Duodenal mucosa (tissue), 2 donors: ENCODE measurements at regions not wholly inside any gene's neighbourhood (a gene's known extent, or its start where the extent isn't known, plus 50 kb on each side); places are given as distances from the start of the nearest gene placed in this dataset.

Source experiments
- H3K27ac ChIP-seq: one replicate; pipeline ENCODE4 v1.7.0; 2013; ENCODE audit warnings: low read depth, low read length
- H3K27me3 ChIP-seq, 2 donors: one replicate each; pipeline ENCODE4 v1.7.0; 2013; ENCODE audit warnings: low read length in 2 of 2, control low read depth in 1 of 2; ENCODE audit not compliant: insufficient read depth in 2 of 2, control insufficient read depth in 1 of 2
- H3K36me3 ChIP-seq, 2 donors: one replicate each; pipeline ENCODE4 v1.7.0; 2013; ENCODE audit warnings: low read length in 2 of 2, control low read depth in 1 of 2; ENCODE audit not compliant: insufficient read depth in 2 of 2, control insufficient read depth in 1 of 2
- H3K4me1 ChIP-seq, 2 donors: one replicate each; pipeline ENCODE4 v1.7.0; 2013; ENCODE audit warnings: low read length in 2 of 2, control low read depth in 1 of 2; ENCODE audit not compliant: insufficient read depth in 2 of 2, control insufficient read depth in 1 of 2
- H3K4me3 ChIP-seq, 2 donors: one replicate each; pipeline ENCODE4 v1.7.0; 2013; ENCODE audit warnings: low read length in 2 of 2, low read depth in 1 of 2
- H3K9ac ChIP-seq, 2 donors: one replicate each; pipeline ENCODE4 v1.7.0; 2013; ENCODE audit warnings: low read length in 2 of 2, low read depth in 1 of 2
- H3K9me3 ChIP-seq, 2 donors: one replicate each; pipeline ENCODE4 v1.7.0; 2013; ENCODE audit warnings: low read length in 2 of 2, control low read depth in 1 of 2; ENCODE audit not compliant: control insufficient read depth in 1 of 2

DNA sequence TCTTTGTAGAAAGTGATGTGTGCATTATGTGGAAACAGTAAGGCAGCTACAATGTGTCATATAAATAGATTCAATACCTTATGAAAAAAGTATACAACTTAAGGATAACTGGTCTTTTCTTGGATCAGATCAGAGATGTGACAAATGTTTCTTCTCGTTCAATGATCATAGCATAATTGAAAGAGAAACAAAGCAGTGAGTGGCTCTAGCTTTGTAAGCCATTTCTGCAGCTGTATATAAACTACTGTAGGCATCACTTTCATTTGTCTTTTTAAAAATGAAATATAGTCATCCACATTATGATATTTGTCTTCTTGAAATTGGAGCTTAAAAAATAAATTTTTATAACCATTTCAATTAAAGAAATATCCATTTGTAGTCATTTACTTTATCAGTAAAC lies 63.8 kb upstream of the LMO3 start:
- Histone ChIP-seq H3K27me3 (no peaks in the 10 kb centered on the region), H3K4me3 (no peak overlapping the region), H3K4me1 (no peaks in the 10 kb centered on the region), H3K9me3 (no peaks in the 10 kb centered on the region), H3K36me3 (no peaks in the 10 kb centered on the region), H3K27ac (no peak overlapping the region), H3K9ac (no peak overlapping the region)

DNA sequence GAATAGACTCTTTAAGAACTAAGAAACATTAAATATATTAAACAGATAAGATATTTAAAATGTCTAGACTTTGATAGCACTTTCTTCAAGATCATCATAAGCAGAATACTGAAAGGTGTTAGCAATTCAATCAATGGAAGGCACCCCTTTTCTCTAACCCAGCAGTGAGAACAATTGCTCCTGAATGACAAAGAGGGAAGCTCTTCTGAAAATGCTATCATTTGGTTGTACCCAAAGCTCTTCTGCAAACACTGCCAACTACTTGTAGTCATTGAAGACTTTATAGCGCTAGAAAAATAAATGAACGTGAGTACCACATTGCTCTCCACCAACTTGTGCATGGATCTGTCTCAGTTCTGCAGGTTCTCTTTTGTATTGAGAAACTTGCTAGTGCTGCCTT lies 62.2 kb upstream of the LMO3 start:
- Histone ChIP-seq H3K9ac (no peak overlapping the region), H3K27ac (no peak overlapping the region), H3K36me3 (no peaks in the 10 kb centered on the region), H3K4me1 (no peaks in the 10 kb centered on the region), H3K27me3 (no peaks in the 10 kb centered on the region), H3K9me3 (no peaks in the 10 kb centered on the region), H3K4me3 (no peak overlapping the region)

DNA sequence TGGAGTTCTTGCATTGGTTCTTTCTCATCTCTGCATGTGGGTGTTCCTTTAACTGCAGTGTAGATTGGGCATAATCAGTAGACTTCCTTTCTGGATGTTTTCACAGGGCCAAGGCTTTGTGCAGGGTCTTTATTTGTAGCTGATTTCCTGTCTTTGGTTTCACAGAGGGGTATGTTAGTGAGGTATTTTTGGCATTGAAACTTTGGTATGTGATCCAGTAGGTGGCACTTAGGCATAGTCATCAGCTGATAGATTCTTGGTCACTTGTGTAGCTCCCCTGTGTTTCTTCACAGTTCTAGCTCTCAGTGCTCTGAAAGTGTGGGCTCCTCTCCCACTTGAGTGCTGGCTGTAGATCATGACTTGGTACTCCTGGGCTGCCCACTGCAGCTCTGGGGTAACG lies 52.7 kb upstream of the LMO3 start:
- H3K36me3 ChIP-seq = no peaks in the 10 kb centered on the region
- H3K4me3 ChIP-seq = no peak overlapping the region
- no peak overlapping the region for H3K9ac ChIP-seq
- H3K4me1 ChIP-seq = no peaks in the 10 kb centered on the region
- H3K27me3 ChIP-seq = no peaks in the 10 kb centered on the region
- H3K9me3 ChIP-seq = no peaks in the 10 kb centered on the region
- H3K27ac ChIP-seq = no peak overlapping the region
